UCSD-AML1 (cell line): ENCODE measurements at regions not wholly inside any gene's neighbourhood (a gene's known extent, or its start where the extent isn't known, plus 50 kb on each side); places are given as distances from the start of the nearest gene placed in this dataset.
"Not testable (repeated sequence)": the region's sequence is repeated elsewhere in the genome, so short reads cannot be mapped to it uniquely, and the experiment has no call there.

Experiments used
- DNase-seq: peaks from one replicate; lab custom pipeline; 2025; ENCODE audit not compliant: unreplicated experiment; lab: John Stamatoyannopoulos, UW

DNA sequence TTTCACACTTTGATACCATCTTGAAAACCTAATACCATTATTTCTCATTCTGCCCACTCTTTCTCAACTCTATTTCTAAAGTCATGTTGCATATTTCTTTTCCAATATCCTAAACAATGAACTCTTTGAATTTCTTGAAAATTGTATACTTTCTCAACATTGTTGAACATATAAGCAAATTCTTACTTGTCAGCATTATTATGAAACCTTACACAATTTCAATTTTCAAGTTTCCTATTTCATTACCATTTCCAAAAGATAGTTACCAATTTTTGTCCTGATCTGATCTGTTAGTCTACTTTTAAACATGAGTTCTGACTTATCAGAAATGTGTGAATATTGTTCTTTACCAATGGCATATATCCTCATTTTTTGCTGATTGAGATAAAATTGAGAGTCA, 806.3 kb upstream of the IGFBP7 start:
- no peak for DNase-seq

- DNase-seq, result no peak
Observed at GRCh38 chr4:57911203-57911602, 801.0 kb upstream of the IGFBP7 start.

- DNase-seq, result no peak
Observed at GRCh38 chr4:57910151-57910550, 800.0 kb upstream of the IGFBP7 start.

- DNase-seq, result no peak
Observed at GRCh38 chr4:57905965-57906364, 795.8 kb upstream of the IGFBP7 start.

- no peak for DNase-seq
Observed at GRCh38 chr4:57877047-57877458, 766.9 kb upstream of the IGFBP7 start.

GRCh38 chr4:57875829-57876392, 765.7 kb upstream of the IGFBP7 start:
- no peak for DNase-seq

DNA sequence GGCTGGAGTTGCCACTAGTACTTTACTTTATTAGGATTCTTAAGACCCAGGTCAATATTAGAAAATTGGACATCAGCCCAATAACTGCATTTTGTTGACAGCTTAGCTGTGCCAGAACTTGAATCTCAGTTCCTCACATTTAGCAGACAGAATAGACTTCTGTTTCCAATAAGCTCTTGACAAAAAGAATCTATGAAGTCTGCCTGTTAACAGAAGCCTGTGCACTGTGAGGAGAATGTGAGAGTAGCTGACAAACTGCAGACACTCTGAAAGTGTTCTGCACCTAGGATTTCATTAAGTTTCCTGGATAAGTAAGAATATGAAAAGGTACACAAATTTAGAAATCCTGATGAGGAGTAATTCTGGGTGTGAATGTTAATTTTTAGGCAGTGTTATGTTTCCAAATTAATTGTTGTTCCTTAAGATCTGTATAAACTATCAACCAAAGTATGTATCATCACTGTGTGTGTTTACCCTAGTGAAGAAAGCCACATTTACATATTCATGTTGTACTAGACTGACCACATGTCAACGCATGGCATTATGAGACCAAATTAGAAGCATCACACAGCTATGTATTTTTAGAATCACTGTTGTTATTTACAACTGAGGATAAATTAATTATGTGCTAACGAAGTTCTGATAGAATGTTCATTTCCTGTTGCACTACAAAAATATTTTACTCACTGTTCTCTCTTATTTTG, 756.4 kb upstream of the IGFBP7 start:
- no peak for DNase-seq

GRCh38 chr4:57865264-57865663, 755.1 kb upstream of the IGFBP7 start:
- DNase-seq, result no peak

- DNase-seq, result no peak
Observed at GRCh38 chr4:57854748-57855147, 744.6 kb upstream of the IGFBP7 start.

GRCh38 chr4:57850141-57850540, 740.0 kb upstream of the IGFBP7 start:
- DNase-seq, result no peak

DNA sequence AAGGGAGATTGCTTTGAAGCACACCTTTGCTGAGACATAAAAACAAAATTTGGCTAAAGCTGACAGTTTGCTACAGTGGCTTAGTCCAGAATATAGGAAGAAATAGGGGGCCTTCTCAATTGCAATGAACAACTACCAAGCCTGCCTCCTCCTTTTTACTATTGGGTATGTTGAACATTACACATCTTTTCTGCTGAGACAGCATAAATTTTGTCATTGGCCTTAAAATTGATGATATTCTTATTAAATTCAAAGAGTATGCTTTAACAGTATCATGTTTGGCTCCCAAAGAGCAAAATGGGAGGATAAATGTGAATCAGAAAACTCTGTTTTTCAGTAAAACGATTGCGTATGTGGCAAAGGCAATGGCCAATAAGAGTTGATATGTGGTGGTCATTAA, 721.9 kb upstream of the IGFBP7 start:
- no peak for DNase-seq

GRCh38 chr4:57789666-57790065, 679.5 kb upstream of the IGFBP7 start:
- DNase-seq, result no peak

GRCh38 chr4:57777876-57778275, 667.7 kb upstream of the IGFBP7 start:
- DNase-seq, result no peak

GRCh38 chr4:57774681-57775080, 664.5 kb upstream of the IGFBP7 start:
- no peak for DNase-seq

- no peak for DNase-seq
Observed at GRCh38 chr4:57774171-57774570, 664.0 kb upstream of the IGFBP7 start.

DNA sequence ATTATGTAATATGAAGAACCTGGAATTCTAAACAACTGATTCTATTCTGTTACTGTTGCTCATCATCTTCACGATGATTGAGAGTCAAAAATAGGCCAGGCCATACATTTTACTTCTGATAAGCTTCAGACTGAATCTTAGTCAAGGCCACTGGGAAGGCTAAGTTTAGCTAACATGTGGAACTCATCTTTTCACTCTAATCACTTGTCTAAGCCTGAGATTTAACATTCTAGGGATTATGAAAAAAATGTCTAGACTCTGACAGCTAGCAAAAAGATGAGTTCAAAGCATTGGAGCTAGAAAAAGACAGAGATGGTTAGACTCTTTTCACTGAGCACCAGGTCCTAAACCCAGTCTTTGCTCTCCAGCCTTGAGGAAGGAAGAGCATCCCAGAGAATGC, 656.2 kb upstream of the IGFBP7 start:
- DNase-seq, result no peak

DNA sequence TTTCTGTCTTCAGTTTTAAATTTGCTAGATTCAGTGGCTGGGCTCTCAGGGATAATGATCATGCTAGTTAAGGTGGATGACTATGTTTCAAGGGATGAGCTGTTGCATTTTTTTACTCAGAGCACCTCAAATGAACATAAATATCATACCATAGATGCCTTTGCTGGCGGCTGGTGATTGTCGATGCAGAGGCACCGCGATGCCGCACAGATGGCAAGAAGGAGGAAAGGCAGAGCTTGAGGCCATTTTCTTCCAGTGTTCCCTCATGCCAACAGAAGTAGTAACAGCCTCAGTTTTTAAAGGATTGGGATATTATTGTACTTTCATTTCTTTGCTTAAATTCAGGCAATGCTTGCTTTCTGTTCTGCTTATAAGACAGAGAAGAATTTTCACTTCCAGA, 654.7 kb upstream of the IGFBP7 start:
- DNase-seq, result no peak

DNA sequence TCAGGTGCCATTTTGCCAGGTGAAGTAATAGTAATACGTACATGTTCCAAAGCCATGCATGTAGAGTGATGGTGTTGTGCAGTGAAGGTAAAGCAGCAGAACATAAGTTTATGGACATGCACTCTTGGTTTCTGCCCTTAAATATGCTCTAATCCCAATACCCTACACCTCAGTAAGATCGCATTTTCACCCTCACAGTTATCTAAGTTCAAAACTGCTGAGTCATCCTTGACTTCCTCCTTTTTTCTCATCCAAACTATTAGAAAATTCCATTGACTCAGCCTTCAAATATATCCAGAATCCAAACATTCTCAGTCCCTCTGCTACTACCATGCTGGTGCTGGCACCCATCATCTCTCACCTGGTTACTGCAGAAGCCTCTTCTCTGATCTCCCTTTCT, 652.9 kb upstream of the IGFBP7 start:
- no peak for DNase-seq

GRCh38 chr4:57740625-57741190, 630.5 kb upstream of the IGFBP7 start:
- no peak for DNase-seq

DNA sequence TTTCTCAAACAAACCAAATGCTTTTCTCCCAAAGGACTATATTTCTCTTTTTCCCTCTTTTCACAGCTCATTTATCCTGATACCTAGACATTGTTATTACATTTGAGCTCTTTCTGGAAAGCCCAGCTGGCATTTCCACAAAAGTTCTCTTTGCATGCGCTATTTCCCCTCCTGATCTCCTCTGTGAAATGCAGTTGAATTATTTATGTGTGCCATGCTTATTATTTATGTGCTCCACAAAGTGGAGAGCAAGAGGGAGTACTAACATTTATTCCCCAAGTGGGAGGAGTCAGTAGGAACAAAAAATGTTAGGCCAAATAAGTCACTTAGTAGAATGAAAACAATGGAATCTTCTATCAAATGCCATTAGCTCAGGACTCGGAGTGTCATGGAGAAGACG, 626.6 kb upstream of the IGFBP7 start:
- no peak for DNase-seq

DNA sequence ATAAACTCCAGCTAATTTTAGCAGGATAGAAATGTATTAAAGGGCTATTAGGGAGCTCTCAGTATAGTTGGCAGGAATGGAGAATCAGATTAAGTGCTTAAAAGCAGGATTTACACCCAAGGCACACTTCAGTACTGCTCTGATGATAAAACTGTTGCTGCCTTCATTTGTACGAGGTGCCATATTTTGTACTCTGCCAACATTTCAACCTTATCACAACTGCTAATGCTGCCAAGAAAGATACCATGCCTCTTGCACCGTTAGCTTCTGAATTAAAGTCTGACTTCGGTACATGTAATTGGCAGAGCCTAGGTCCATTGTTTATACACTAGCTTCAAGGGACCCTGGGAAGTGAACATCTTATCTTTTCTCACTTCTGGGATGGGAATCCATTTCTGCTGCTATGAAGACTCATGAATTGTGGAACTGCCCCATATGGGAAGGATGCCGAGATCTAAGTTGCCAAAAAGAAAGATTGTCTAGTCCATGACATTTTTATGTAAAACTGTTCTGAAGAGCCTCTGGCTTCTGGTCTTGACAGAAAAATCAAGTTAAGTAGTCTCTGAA, 624.0 kb upstream of the IGFBP7 start:
- no peak for DNase-seq

- not testable (repeated sequence) for DNase-seq
Observed at GRCh38 chr4:57729775-57730570, 619.8 kb upstream of the IGFBP7 start.
